Kidney capillary endothelial cell (primary cell): ENCODE measurements at regions not wholly inside any gene's neighbourhood (a gene's known extent, or its start where the extent isn't known, plus 50 kb on each side); places are given as distances from the start of the nearest gene placed in this dataset.
"Not testable (repeated sequence)": the region's sequence is repeated elsewhere in the genome, so short reads cannot be mapped to it uniquely, and the experiment has no call there.

Source experiments
- DNase-seq: peaks from one replicate; pipeline ENCODE4 v3.0.0-alpha.2; 2018; ENCODE audit warnings: low spot score

- DNase-seq, result no peak
Measured at GRCh38 chr12:131487388-131488124, 223.3 kb upstream of the SFSWAP start.

- DNase-seq, result no peak
Measured at GRCh38 chr12:131489718-131490117, 221.2 kb upstream of the SFSWAP start.

GRCh38 chr12:131491155-131491554, 219.7 kb upstream of the SFSWAP start:
- no peak for DNase-seq

GRCh38 chr12:131491916-131492490, 218.9 kb upstream of the SFSWAP start:
- no peak for DNase-seq

GRCh38 chr12:131493068-131493826, 217.6 kb upstream of the SFSWAP start:
- DNase-seq, result no peak

- no peak for DNase-seq
Measured at GRCh38 chr12:131494216-131494615, 216.7 kb upstream of the SFSWAP start.

GRCh38 chr12:131494741-131495524, 216.0 kb upstream of the SFSWAP start:
- no peak for DNase-seq

- DNase-seq, result no peak
Measured at GRCh38 chr12:131497966-131498365, 212.9 kb upstream of the SFSWAP start.

- DNase-seq, result no peak
Measured at GRCh38 chr12:131499160-131499863, 211.6 kb upstream of the SFSWAP start.

GRCh38 chr12:131499864-131500190, 211.1 kb upstream of the SFSWAP start:
- DNase-seq, result no peak

GRCh38 chr12:131500564-131500963, 210.3 kb upstream of the SFSWAP start:
- no peak for DNase-seq

- no peak for DNase-seq
Measured at GRCh38 chr12:131505561-131505960, 205.3 kb upstream of the SFSWAP start.

GRCh38 chr12:131506426-131506825, 204.5 kb upstream of the SFSWAP start:
- DNase-seq, result no peak

- DNase-seq, result no peak
Measured at GRCh38 chr12:131507094-131507493, 203.8 kb upstream of the SFSWAP start.

GRCh38 chr12:131507881-131508280, 203.0 kb upstream of the SFSWAP start:
- DNase-seq, result no peak

- DNase-seq, result no peak
Measured at GRCh38 chr12:131509701-131510100, 201.2 kb upstream of the SFSWAP start.

GRCh38 chr12:131510431-131510830, 200.5 kb upstream of the SFSWAP start:
- no peak for DNase-seq

- DNase-seq, result peak; percentile 95
Measured at GRCh38 chr12:131511391-131511802, 199.5 kb upstream of the SFSWAP start.

GRCh38 chr12:131511803-131512561, 198.9 kb upstream of the SFSWAP start:
- no peak for DNase-seq

- no peak for DNase-seq
Measured at GRCh38 chr12:131513606-131514005, 197.3 kb upstream of the SFSWAP start.

GRCh38 chr12:131520553-131520952, 190.3 kb upstream of the SFSWAP start:
- DNase-seq, result not testable (repeated sequence)
